ENCODE measurements at regions not wholly inside any gene's neighbourhood (a gene's known extent, or its start where the extent isn't known, plus 50 kb on each side); places are given as distances from the start of the nearest gene placed in this dataset.

GRCh38 chr4:183563874-183564273 lies 59.0 kb downstream of the ING2 start:
- peak; percentile 95 for ATAC-seq (ENCODE audit: low FRiP score)

DNA sequence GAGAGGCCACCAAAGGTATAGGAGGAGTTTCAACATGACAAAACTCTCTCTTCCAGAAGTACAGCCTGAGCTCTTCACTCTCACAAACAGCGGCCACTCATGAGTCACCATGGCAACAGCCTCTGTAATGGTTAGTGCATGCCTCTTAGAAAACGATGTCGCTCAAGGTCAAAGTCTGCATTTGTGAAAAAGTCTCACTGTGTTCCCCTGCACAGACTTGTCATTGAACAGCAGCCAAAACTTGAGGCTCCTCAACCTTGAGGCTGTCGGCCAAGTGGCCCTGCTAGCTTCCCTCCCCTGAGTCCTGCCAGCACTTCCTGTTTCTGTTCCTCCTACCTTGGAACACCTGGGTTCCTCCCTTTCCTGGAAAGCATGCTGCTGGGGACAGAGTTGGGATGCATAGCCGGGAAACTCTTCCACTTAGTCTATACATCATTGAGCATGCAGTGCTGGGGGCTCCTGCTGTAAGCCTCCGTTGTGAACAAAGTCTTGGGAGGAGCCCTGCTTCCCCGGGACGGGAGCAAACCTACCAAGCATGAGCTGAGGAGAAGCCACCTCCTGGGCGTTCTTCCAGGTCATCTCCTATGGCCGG lies 66.6 kb downstream of the ING2 start:
- ATAC-seq (ENCODE audit: low FRiP score) (no peak), DNase-seq (ENCODE audit: low spot score) (no peak)

More at GRCh38 chr4:183563874-183564273, 59.0 kb downstream of the ING2 start:
- TF ChIP-seq, protein P1, sequence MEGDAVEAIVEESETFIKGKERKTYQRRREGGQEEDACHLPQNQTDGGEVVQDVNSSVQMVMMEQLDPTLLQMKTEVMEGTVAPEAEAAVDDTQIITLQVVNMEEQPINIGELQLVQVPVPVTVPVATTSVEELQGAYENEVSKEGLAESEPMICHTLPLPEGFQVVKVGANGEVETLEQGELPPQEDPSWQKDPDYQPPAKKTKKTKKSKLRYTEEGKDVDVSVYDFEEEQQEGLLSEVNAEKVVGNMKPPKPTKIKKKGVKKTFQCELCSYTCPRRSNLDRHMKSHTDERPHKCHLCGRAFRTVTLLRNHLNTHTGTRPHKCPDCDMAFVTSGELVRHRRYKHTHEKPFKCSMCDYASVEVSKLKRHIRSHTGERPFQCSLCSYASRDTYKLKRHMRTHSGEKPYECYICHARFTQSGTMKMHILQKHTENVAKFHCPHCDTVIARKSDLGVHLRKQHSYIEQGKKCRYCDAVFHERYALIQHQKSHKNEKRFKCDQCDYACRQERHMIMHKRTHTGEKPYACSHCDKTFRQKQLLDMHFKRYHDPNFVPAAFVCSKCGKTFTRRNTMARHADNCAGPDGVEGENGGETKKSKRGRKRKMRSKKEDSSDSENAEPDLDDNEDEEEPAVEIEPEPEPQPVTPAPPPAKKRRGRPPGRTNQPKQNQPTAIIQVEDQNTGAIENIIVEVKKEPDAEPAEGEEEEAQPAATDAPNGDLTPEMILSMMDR (IDR thresholded peaks at IDR 0.05), result no peak
- no peak for DNase-seq (ENCODE audit: low spot score)

DNA sequence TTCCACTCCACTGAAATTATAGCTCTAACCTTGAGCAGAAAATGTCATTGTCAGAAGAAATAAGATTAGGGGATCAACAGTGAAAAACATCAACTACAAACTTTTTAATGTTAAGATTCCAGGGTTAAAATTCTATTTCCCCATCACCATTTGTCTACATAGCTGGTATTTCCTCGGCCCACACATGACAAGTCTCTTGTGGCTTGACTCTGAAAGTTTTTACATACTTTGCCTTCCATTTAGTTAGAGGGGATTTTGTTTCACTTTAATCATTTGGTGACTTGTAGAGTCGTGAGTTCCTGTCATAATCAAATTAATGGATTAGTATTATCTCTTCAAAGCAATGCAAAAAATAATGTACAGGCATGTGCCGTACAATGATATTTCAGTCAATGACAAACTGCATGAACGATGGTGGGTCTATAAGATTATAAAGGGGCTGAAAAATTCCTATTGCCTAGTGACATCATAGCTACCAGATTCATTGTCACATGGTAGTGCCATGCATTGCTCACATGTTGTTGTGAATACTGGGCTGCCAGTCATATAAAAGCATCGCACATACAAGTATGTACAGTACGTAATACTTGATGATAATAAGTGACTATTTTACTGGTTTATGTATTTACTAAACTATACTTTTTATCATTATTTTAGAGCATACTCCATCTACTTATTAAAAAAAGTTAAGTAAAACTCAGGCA lies 72.0 kb downstream of the ING2 start:
- ATAC-seq (ENCODE audit: low FRiP score), result no peak
- TF ChIP-seq, protein P1 (IDR thresholded peaks at IDR 0.05), result no peak
- no peak for DNase-seq (ENCODE audit: low spot score)

More for the DNA sequence above, 66.6 kb downstream of the ING2 start:
- TF ChIP-seq, protein P1 (IDR thresholded peaks at IDR 0.05), result no peak

DNA sequence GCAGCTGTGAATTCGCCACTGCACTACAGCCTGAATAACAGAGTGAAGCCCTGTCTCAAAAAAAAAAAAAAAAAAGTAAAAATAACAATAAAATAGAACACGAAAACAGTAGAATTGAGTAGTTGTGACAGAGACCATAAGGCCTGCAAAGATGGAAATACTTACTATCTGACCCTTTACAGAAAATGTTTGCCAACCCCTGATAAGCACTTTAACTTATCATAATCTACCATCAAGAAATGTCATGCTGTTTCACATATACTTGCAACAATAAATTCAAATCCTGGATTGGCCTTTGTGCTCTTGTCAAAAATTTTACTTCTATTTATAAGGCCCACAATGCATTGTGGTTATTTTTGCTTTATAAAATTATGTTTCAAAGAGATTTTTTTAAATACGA lies 75.5 kb downstream of the ING2 start:
- TF ChIP-seq, protein P1 (IDR thresholded peaks at IDR 0.05), result no peak
- ATAC-seq (ENCODE audit: low FRiP score), result no peak
- no peak for DNase-seq (ENCODE audit: low spot score)

DNA sequence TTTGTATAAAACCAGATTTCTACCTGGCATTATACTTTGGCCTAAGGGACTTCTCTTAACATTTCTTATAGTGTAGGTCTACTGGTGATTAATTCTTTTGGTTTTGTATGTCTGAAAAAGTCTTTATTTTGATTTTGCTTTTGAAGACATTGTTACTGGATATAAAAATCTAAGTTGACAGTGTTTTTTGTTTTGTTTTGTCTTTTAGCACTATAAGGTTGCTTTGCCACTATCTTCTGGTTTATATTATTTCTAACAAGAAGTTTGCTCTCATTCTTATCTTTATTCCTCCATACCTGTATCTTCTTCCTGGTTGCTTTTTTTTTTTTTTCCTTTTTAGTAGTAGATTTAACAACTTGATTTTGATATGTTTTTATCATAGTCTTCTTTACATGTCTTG lies 76.0 kb downstream of the ING2 start:
- no peak for DNase-seq (ENCODE audit: low spot score)
- no peak for ATAC-seq (ENCODE audit: low FRiP score)
- TF ChIP-seq, protein P1 (IDR thresholded peaks at IDR 0.05), result no peak

DNA sequence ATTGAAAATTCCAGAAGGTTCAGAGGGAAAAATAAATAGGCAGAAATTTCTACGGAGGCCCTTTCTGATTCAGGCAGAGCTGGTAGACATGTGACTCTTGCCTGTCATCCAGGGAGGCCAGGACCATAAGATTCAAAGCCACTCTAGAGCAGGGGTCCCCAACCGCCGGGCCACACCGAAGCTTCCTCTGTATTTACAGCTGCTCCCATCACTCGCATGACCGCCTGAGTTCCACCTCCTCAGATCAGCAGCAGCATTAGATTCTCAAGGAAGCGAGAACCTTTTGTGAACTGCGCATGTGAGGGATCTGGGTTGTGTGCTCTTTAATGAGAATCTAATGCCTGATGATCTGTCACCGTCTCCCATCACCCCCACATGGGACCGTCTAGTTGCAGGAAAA lies 72.2 kb downstream of the RWDD4 start:
- TF ChIP-seq, protein P1 (IDR thresholded peaks at IDR 0.05), result no peak
- DNase-seq (ENCODE audit: low spot score) (no peak), ATAC-seq (ENCODE audit: low FRiP score) (no peak)

DNA sequence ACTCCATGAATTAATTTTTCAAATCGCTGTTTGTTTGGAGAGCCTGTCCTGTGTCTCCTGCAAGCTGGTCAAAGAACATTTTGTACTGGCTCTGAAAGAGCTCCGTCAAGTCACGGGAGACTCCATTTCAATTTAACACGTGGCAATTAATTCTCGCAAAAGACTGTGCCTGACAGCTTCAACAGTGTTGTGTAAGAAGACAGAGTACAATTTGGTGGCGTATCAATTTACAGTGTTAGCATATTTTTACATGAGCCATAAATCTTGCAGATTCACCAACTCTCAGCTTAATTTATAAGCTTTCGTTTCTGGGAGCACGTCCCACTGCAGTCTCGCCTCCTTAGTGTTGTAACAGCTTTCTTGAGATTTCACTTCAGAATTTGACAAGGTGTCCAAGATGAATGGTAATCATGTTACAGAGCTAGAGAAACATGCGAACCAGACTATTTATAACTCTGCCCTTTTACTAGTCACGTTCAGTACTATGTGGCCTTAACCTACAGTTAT lies 70.8 kb downstream of the RWDD4 start:
- ATAC-seq (ENCODE audit: low FRiP score), result peak; percentile 93
- DNase-seq (ENCODE audit: low spot score), result no peak
- TF ChIP-seq, protein P1 (IDR thresholded peaks at IDR 0.05), result no peak
